HFFc6 (cell line): ENCODE measurements at regions not wholly inside any gene's neighbourhood (a gene's known extent, or its start where the extent isn't known, plus 50 kb on each side); places are given as distances from the start of the nearest gene placed in this dataset.

Source experiments
- DNase-seq: peaks from one replicate; pipeline ENCODE4 v3.0.0-alpha.2; 2018
- H3K27ac Mint-ChIP-seq: 2 replicates; pipeline ENCODE4 v1.8.0; 2020; ENCODE audit warnings: mild to moderate bottlenecking, mixed read lengths
- H3K27me3 Mint-ChIP-seq: 2 replicates; pipeline ENCODE4 v1.8.0; 2021; ENCODE audit warnings: mild to moderate bottlenecking, moderate library complexity, mixed read lengths; ENCODE audit not compliant: insufficient read depth
- H3K36me3 Mint-ChIP-seq: 2 replicates; pipeline ENCODE4 v1.8.0; 2021; ENCODE audit warnings: low read depth, mixed read lengths
- H3K4me1 Mint-ChIP-seq: 2 replicates; pipeline ENCODE4 v1.8.0; 2020; ENCODE audit warnings: low read depth, mixed read lengths
- H3K4me3 Mint-ChIP-seq: 2 replicates; pipeline ENCODE4 v1.8.0; 2020; ENCODE audit warnings: mild to moderate bottlenecking, moderate library complexity, mixed read lengths
- H3K9me3 Mint-ChIP-seq: 2 replicates; pipeline ENCODE4 v1.8.0; 2020; ENCODE audit warnings: mild to moderate bottlenecking, mixed read lengths
- TF ChIP-seq, protein P1 (sequence below): fragments of 200-600 bp; sonication (generic); IDR thresholded peaks from 2 replicates; pipeline ENCODE4 v1.5.0; 2021; ENCODE audit warnings: antibody characterized with exemption, mild to moderate bottlenecking

DNA sequence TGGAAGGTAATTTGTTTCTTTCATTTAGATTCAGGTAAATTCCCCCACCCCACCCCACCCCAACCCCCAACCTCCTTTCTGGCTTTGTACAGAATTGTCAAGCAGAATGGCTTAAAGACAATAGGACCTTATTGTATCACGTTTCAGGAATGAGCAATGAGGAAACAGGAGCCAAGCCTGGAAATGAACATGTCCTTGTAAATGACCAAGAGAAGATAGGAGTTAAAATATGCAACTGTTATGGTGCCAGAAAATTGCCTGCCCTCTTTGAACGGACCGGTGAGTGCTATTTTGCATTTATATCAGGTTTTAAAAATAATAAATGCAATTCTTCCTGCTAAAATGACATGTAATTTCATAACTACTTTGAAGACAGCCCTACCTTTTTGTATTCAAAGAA lies 141.6 kb upstream of the PELI2 start:
- Mint-ChIP-seq H3K4me1 (no peaks in the 10 kb centered on the region), H3K4me3 (no peak overlapping the region), H3K27me3 (no peaks in the 10 kb centered on the region; the same call in 1 of the 2 replicates), H3K9me3 (peaks cover 6% of the 10 kb centered on the region; the same call in 1 of the 2 replicates), H3K36me3 (no peaks in the 10 kb centered on the region), H3K27ac (no peak overlapping the region)
- TF ChIP-seq, protein P1, sequence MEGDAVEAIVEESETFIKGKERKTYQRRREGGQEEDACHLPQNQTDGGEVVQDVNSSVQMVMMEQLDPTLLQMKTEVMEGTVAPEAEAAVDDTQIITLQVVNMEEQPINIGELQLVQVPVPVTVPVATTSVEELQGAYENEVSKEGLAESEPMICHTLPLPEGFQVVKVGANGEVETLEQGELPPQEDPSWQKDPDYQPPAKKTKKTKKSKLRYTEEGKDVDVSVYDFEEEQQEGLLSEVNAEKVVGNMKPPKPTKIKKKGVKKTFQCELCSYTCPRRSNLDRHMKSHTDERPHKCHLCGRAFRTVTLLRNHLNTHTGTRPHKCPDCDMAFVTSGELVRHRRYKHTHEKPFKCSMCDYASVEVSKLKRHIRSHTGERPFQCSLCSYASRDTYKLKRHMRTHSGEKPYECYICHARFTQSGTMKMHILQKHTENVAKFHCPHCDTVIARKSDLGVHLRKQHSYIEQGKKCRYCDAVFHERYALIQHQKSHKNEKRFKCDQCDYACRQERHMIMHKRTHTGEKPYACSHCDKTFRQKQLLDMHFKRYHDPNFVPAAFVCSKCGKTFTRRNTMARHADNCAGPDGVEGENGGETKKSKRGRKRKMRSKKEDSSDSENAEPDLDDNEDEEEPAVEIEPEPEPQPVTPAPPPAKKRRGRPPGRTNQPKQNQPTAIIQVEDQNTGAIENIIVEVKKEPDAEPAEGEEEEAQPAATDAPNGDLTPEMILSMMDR = no peak
- no peak for DNase-seq

DNA sequence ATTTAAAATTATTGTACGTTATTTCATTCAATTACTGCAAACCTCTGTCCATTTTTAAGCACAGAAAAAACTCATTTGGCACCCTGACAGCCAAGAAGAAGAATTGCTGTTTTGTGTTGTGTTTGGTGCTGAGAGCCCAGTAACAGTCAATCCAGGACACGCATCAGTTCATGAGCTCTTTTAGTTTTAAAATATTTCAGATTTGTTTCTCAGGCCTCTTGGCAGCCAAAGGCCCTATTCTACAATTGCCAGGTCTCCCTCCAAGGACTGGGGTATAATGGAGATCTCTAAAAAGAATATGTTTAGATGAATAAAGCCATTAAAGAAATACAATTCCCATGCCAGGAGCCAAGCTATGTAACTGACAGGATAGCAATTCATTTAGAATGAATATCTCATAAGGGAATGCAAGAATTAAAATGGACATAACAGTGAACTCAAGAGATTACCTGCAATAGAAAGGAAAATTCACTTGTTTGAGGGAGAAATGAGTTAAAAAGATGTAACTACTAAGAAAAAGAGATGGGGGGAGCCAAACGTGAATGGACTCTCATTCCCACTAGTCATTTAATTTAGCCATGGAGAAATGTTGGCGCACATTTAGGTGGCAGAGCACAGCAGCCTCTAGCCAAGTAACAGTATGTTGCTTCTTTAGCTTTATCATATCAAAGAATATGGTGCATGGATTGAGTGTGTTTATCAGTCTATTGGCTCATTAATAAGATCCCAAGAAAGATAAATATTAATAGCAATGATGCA lies 140.6 kb upstream of the PELI2 start:
- Mint-ChIP-seq H3K9me3 (peaks cover 6% of the 10 kb centered on the region; the same call in 1 of the 2 replicates), H3K27ac (no peak overlapping the region), H3K36me3 (no peaks in the 10 kb centered on the region), H3K4me1 (no peaks in the 10 kb centered on the region), H3K27me3 (no peaks in the 10 kb centered on the region), H3K4me3 (no peak overlapping the region)
- DNase-seq = no peak
- TF ChIP-seq, protein P1 = no peak

DNA sequence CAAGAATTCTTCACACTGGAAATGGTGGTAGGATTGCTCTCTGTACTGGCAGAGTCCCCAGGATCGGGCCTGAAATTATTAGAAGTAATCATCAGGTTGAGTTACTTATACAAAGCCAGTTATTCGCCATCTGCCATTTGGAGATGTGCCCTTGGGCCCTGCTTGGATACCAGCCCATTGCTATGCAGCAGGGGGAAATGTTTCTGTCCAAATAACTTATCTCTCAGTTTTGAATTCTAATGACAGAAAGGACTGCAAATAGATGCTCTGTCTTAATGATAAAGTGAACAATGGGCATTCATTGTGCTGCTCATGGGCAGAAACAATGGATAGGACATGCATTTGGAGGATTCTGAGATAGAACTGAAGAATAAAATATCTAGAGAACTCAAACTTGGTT lies 139.1 kb upstream of the PELI2 start:
- H3K4me1 Mint-ChIP-seq = no peaks in the 10 kb centered on the region
- TF ChIP-seq, protein P1 = no peak
- no peaks in the 10 kb centered on the region for H3K27me3 Mint-ChIP-seq
- no peak for DNase-seq
- H3K36me3 Mint-ChIP-seq = no peaks in the 10 kb centered on the region
- no peak overlapping the region for H3K27ac Mint-ChIP-seq
- H3K9me3 Mint-ChIP-seq = peaks cover 6% of the 10 kb centered on the region; the same call in 1 of the 2 replicates
- no peak overlapping the region for H3K4me3 Mint-ChIP-seq

DNA sequence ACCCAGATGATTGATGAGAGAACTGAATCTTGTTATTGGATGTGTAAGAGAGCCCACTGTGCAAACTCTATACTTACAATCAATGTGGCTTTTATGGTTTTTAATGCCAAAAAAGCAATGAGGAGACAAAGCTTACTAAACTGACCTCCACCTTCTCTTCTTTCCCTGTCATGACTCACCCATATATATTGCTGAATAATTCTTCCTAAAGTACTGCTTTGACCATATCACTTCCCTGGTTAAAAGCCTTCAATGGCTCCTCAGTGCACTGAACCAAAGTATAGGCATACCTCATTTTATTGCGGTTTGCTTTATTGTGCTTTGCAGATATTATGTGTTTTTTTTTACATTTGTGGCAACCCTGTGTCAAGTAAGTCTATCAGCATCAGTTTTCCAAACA lies 138.4 kb upstream of the PELI2 start:
- no peak overlapping the region for H3K4me3 Mint-ChIP-seq
- TF ChIP-seq, protein P1 = no peak
- no peaks in the 10 kb centered on the region for H3K4me1 Mint-ChIP-seq

DNA sequence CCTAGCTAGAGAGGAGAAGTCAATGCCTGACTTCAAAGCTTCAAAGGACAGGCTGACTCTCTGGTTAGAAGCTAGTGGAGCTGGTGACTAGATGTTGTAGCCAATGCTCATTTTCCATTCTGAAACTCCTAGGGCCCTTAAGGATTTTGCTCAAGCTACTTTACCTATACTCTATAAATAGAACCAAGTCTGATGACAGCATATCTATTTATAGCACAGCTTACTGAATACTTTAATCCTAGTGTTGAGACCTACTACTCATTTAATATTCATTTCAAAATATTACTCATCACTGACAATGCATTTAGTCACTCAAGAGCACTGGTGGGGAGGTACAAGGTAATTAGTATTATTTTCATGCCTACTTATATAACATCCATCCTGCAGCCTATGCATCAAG lies 137.2 kb upstream of the PELI2 start:
- Mint-ChIP-seq H3K4me1 (no peaks in the 10 kb centered on the region), H3K4me3 (no peak overlapping the region), H3K9me3 (peaks cover 6% of the 10 kb centered on the region; the same call in 1 of the 2 replicates), H3K27ac (no peak overlapping the region), H3K36me3 (no peaks in the 10 kb centered on the region), H3K27me3 (no peaks in the 10 kb centered on the region)
- TF ChIP-seq, protein P1 = no peak
- no peak for DNase-seq

More for the DNA sequence above, 138.4 kb upstream of the PELI2 start:
- Mint-ChIP-seq H3K9me3 (peaks cover 6% of the 10 kb centered on the region; the same call in 1 of the 2 replicates), H3K27me3 (no peaks in the 10 kb centered on the region), H3K27ac (no peak overlapping the region), H3K36me3 (no peaks in the 10 kb centered on the region)
- no peak for DNase-seq
